GM13976 (cell line): ENCODE measurements at regions not wholly inside any gene's neighbourhood (a gene's known extent, or its start where the extent isn't known, plus 50 kb on each side); places are given as distances from the start of the nearest gene placed in this dataset.

ENCODE experiments used
- DNase-seq: peaks from one replicate; pipeline ENCODE4 v3.0.0; 2012; ENCODE audit warnings: low spot score
- CTCF ChIP-seq: IDR thresholded peaks from 2 replicates; pipeline ENCODE4 v1.5.1; 2012; ENCODE audit warnings: borderline replicate concordance, mild to moderate bottlenecking; ENCODE audit not compliant: insufficient read depth; ENCODE audit errors: extremely low read depth, missing control alignments, control extremely low read depth
- in situ Hi-C: fragments of 300-500 bp; cut with MboI; formaldehyde crosslinking; loops from one replicate; pipeline ENCODE4 v1.12.0; 2022; ENCODE audit warnings: low sequenced_read_pairs, mixed read lengths, inconsistent platforms; ENCODE audit not compliant: unreplicated experiment

- TF ChIP-seq CTCF = no peak
- in situ Hi-C loops = no loop called here
- DNase-seq = no peak
These were observed 224.7 kb upstream of the TBC1D5 start for GRCh38 chr3:17967111-17967510.

- TF ChIP-seq CTCF = no peak
- no peak for DNase-seq
- in situ Hi-C loops = no loop called here
These were observed 222.9 kb upstream of the TBC1D5 start for GRCh38 chr3:17965331-17965730.

GRCh38 chr3:17964108-17964507, 221.7 kb upstream of the TBC1D5 start:
- DNase-seq = no peak
- no peak for TF ChIP-seq CTCF
- in situ Hi-C loops = no loop called here

- TF ChIP-seq CTCF = no peak
- DNase-seq = no peak
- in situ Hi-C loops = no loop called here
These were observed 213.0 kb upstream of the TBC1D5 start for GRCh38 chr3:17955411-17955810.

DNA sequence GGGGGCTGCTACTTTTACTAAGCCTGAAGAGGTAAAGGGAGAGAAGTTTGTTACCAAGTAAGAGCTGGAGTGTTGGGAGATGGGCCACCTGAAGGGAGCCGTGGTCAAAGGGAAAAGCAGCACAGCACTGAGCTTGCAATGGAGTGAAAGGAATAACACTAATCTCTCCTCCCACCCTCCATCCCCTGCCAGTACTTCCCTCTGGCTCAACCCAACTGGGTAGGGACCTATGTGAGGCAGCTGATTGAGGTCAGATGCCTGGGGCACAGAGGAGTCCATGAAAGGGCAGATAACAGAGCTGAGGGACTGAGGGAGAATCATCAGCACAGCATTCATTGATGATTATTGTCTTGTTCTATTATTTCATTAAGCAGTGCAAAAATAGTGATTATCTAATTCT, 212.4 kb upstream of the TBC1D5 start:
- no peak for TF ChIP-seq CTCF
- no peak for DNase-seq
- in situ Hi-C loops = no loop called here

DNA sequence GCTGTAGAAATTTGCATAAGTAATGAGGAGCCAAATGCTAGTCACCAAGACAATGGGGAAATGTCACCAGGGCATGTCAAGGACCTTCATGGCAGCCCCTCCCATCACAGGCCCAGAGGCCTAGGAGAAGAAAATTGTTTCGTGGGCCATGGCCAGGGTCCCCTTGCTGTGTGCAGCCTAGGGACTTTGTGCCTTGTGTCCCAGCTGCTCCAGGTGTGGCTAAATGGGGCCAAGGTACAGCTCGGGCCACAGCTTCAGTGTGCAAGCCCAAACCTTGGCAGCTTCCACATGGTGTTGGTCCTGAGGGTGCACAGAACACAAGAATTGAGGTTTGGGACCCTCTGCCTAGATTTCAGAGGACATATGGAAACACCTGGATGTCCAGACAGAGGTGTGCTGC, 208.8 kb upstream of the TBC1D5 start:
- no peak for DNase-seq
- TF ChIP-seq CTCF = no peak
- in situ Hi-C loops = no loop called here

DNA sequence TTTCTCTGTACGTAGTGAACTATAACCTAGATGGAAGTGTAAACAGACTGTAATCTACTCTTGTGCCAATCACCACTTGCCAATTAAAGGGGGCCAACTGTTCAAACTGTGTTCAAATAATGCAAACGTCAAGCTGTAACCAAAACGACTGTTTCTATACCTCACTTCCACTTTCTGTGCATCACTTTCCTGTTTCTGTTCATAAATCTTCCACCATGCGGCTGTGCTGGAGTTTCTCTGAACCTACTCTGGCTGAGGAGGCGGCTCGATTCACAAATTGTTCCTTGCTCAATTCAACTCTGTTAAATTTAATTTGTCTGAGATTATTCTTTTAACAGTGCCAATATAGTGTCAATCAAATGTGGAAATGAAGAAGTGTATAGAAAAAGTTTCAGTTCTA, 206.7 kb upstream of the TBC1D5 start:
- DNase-seq = no peak
- in situ Hi-C loops = no loop called here
- no peak for TF ChIP-seq CTCF
